SW480 (cell line): ENCODE measurements at regions not wholly inside any gene's neighbourhood (a gene's known extent, or its start where the extent isn't known, plus 50 kb on each side); places are given as distances from the start of the nearest gene placed in this dataset.

Experiments
- DNase-seq: peaks from one replicate; pipeline ENCODE4 v3.0.0-alpha.2; 2016; ENCODE audit warnings: low spot score

GRCh38 chr1:199701726-199702125, 325.8 kb upstream of the NR5A2 start:
- no peak for DNase-seq

- DNase-seq = no peak
Observed at GRCh38 chr1:199704231-199704630, 323.3 kb upstream of the NR5A2 start.

- no peak for DNase-seq
Observed at GRCh38 chr1:199705825-199706224, 321.7 kb upstream of the NR5A2 start.

GRCh38 chr1:199706826-199707606, 320.5 kb upstream of the NR5A2 start:
- DNase-seq = no peak

GRCh38 chr1:199710974-199711373, 316.5 kb upstream of the NR5A2 start:
- no peak for DNase-seq

- DNase-seq = no peak
Observed at GRCh38 chr1:199716729-199717128, 310.8 kb upstream of the NR5A2 start.

- DNase-seq = no peak
Observed at GRCh38 chr1:199719156-199719842, 308.2 kb upstream of the NR5A2 start.

GRCh38 chr1:199720496-199720895, 307.0 kb upstream of the NR5A2 start:
- no peak for DNase-seq

GRCh38 chr1:199721001-199721400, 306.5 kb upstream of the NR5A2 start:
- no peak for DNase-seq

- DNase-seq = no peak
Observed at GRCh38 chr1:199723250-199723956, 304.1 kb upstream of the NR5A2 start.

- no peak for DNase-seq
Observed at GRCh38 chr1:199724049-199724448, 303.5 kb upstream of the NR5A2 start.

GRCh38 chr1:199725002-199725565, 302.4 kb upstream of the NR5A2 start:
- DNase-seq = no peak

- DNase-seq = no peak
Observed at GRCh38 chr1:199727682-199728081, 299.8 kb upstream of the NR5A2 start.

GRCh38 chr1:199728345-199728744, 299.2 kb upstream of the NR5A2 start:
- DNase-seq = no peak

- DNase-seq = no peak
Observed at GRCh38 chr1:199733125-199733524, 294.4 kb upstream of the NR5A2 start.

GRCh38 chr1:199734186-199734585, 293.3 kb upstream of the NR5A2 start:
- DNase-seq = no peak

- DNase-seq = no peak
Observed at GRCh38 chr1:199735660-199736059, 291.9 kb upstream of the NR5A2 start.

GRCh38 chr1:199736646-199737045, 290.9 kb upstream of the NR5A2 start:
- DNase-seq = no peak

GRCh38 chr1:199741586-199741985, 285.9 kb upstream of the NR5A2 start:
- DNase-seq = no peak

- DNase-seq = peak; percentile 9
Observed at GRCh38 chr1:199742547-199742946, 285.0 kb upstream of the NR5A2 start.

- no peak for DNase-seq
Observed at GRCh38 chr1:199743227-199743626, 284.3 kb upstream of the NR5A2 start.

GRCh38 chr1:199746666-199747384, 280.7 kb upstream of the NR5A2 start:
- DNase-seq = no peak
